ENCODE measurements at regions not wholly inside any gene's neighbourhood (a gene's known extent, or its start where the extent isn't known, plus 50 kb on each side); places are given as distances from the start of the nearest gene placed in this dataset.

- Histone ChIP-seq H3K4me3 (ENCODE audit: control insufficient read depth in 2 of 3, extremely low read depth in 1 of 3, insufficient read depth in 2 of 3, low read depth in 1 of 3, low read length in 3 of 3) (no peak overlapping the region), H3K9me1 (ENCODE audit: control insufficient read depth, extremely low read depth, insufficient read depth, low read length) (no peaks in the 10 kb centered on the region), H3K36me3 (ENCODE audit: control insufficient read depth in 2 of 2, extremely low read depth in 1 of 2, insufficient read depth in 2 of 2, low read length in 2 of 2) (no peaks in the 10 kb centered on the region), H2AFZ (ENCODE audit: control insufficient read depth, low read length) (no peak overlapping the region), H3K27me3 (ENCODE audit: control insufficient read depth, extremely low read depth, insufficient read depth, low read length) (no peaks in the 10 kb centered on the region), H3K27ac (ENCODE audit: control insufficient read depth, insufficient read depth, low read length) (no peak overlapping the region), H3K9ac (ENCODE audit: control insufficient read depth, extremely low read depth, insufficient read depth, low read length) (no peak overlapping the region), H3K79me2 (ENCODE audit: control insufficient read depth, insufficient read depth, low read length) (no peaks in the 10 kb centered on the region), H3K4me2 (ENCODE audit: control insufficient read depth, extremely low read depth, insufficient read depth, low read depth, low read length) (no peak overlapping the region), H4K20me1 (ENCODE audit: control insufficient read depth, extremely low read depth, insufficient read depth, low read length) (no peaks in the 10 kb centered on the region), H3K4me1 (ENCODE audit: control insufficient read depth, extremely low read depth, insufficient read depth, low read length) (no peaks in the 10 kb centered on the region), H3K9me3 (ENCODE audit: control insufficient read depth, low read depth, low read length) (no peaks in the 10 kb centered on the region)
- no peak for TF ChIP-seq EZH2 (IDR thresholded peaks at IDR 0.05; ENCODE audit: low read length)
- TF ChIP-seq CTCF (optimal IDR thresholded peaks at IDR 0.05 in 1 of 3, IDR thresholded peaks at IDR 0.05 in 1 of 3, conservative IDR thresholded peaks at IDR 0.05 in 1 of 3; ENCODE audit: extremely low read depth in 1 of 3, insufficient read depth in 2 of 3, low read length in 3 of 3), result no peak
- DNase-seq (ENCODE audit: low read depth, low spot score) (no peak), FAIRE-seq (no peak)
- dilution Hi-C loops (cut with MboI; ENCODE audit: extremely low pct_ligation_motif_present, low sequenced_read_pairs), result no loop called here
Measured at GRCh38 chr14:26791117-26791806, 193.4 kb upstream of the NOVA1 start.

GRCh38 chr14:26794731-26795130 is 196.9 kb upstream of the NOVA1 start:
- no peaks in the 10 kb centered on the region for H3K4me1 ChIP-seq (ENCODE audit: control insufficient read depth, extremely low read depth, insufficient read depth, low read length)
- H3K9me3 ChIP-seq (ENCODE audit: control insufficient read depth, low read depth, low read length), result no peaks in the 10 kb centered on the region
- no peak overlapping the region for H3K4me2 ChIP-seq (ENCODE audit: control insufficient read depth, extremely low read depth, insufficient read depth, low read depth, low read length)
- H4K20me1 ChIP-seq (ENCODE audit: control insufficient read depth, extremely low read depth, insufficient read depth, low read length), result no peaks in the 10 kb centered on the region
- TF ChIP-seq EZH2 (IDR thresholded peaks at IDR 0.05; ENCODE audit: low read length), result no peak
- TF ChIP-seq CTCF (optimal IDR thresholded peaks at IDR 0.05 in 1 of 3, IDR thresholded peaks at IDR 0.05 in 1 of 3, conservative IDR thresholded peaks at IDR 0.05 in 1 of 3; ENCODE audit: extremely low read depth in 1 of 3, insufficient read depth in 2 of 3, low read length in 3 of 3), result no peak
- FAIRE-seq (no peak), DNase-seq (ENCODE audit: low read depth, low spot score) (no peak)
- no peaks in the 10 kb centered on the region for H3K79me2 ChIP-seq (ENCODE audit: control insufficient read depth, insufficient read depth, low read length)
- no peaks in the 10 kb centered on the region for H3K36me3 ChIP-seq (ENCODE audit: control insufficient read depth in 2 of 2, extremely low read depth in 1 of 2, insufficient read depth in 2 of 2, low read length in 2 of 2)
- H3K4me3 ChIP-seq (ENCODE audit: control insufficient read depth in 2 of 3, extremely low read depth in 1 of 3, insufficient read depth in 2 of 3, low read depth in 1 of 3, low read length in 3 of 3), result no peak overlapping the region
- no peaks in the 10 kb centered on the region for H3K27me3 ChIP-seq (ENCODE audit: control insufficient read depth, extremely low read depth, insufficient read depth, low read length)
- no peak overlapping the region for H3K9ac ChIP-seq (ENCODE audit: control insufficient read depth, extremely low read depth, insufficient read depth, low read length)
- H2AFZ ChIP-seq (ENCODE audit: control insufficient read depth, low read length), result no peak overlapping the region
- dilution Hi-C loops (cut with MboI; ENCODE audit: extremely low pct_ligation_motif_present, low sequenced_read_pairs), result no loop called here
- no peak overlapping the region for H3K27ac ChIP-seq (ENCODE audit: control insufficient read depth, insufficient read depth, low read length)
- H3K9me1 ChIP-seq (ENCODE audit: control insufficient read depth, extremely low read depth, insufficient read depth, low read length), result no peaks in the 10 kb centered on the region

All from keratinocyte (primary cell).